Mesodermal cell (in vitro differentiated cells): ENCODE measurements at regions not wholly inside any gene's neighbourhood (a gene's known extent, or its start where the extent isn't known, plus 50 kb on each side); places are given as distances from the start of the nearest gene placed in this dataset.

Experiments
- H3K27ac ChIP-seq: 2 replicates; pipeline ENCODE4 v1.7.0; 2013; ENCODE audit warnings: mild to moderate bottlenecking, low read depth, low read length, moderate library complexity; ENCODE audit not compliant: severe bottlenecking
- H3K36me3 ChIP-seq: 2 replicates; pipeline ENCODE4 v1.7.1; 2013; ENCODE audit warnings: mild to moderate bottlenecking, low read length, moderate library complexity; ENCODE audit not compliant: control insufficient read depth, insufficient read depth
- H3K4me1 ChIP-seq: one replicate; pipeline ENCODE4 v1.7.1; 2013; ENCODE audit warnings: mild to moderate bottlenecking, low read length; ENCODE audit not compliant: insufficient read depth, control insufficient read depth, poor library complexity, severe bottlenecking
- H3K4me3 ChIP-seq: 2 replicates; pipeline ENCODE4 v1.7.0; 2013; ENCODE audit warnings: low read length, control low read depth, mild to moderate bottlenecking; ENCODE audit not compliant: insufficient read depth, poor library complexity, severe bottlenecking; ENCODE audit errors: extremely low read depth
- H3K9me3 ChIP-seq: 2 replicates; pipeline ENCODE4 v1.7.1; 2013; ENCODE audit warnings: mild to moderate bottlenecking, low read length, moderate library complexity; ENCODE audit not compliant: control insufficient read depth
- WGBS, 2 experiments: methylation state at CpG; one replicate each; pipeline ENCODE4 v1.1.5; 2013; ENCODE audit warnings: missing lambda C conversion rate in 2 of 2; ENCODE audit not compliant: insufficient coverage in 2 of 2; 5-methylcytosine and 5-hydroxymethylcytosine counted together

GRCh38 chr7:106808967-106809635 is 56.0 kb upstream of the PIK3CG start:
- no peaks in the 10 kb centered on the region for H3K9me3 ChIP-seq
- WGBS, 2 experiments = 87 to 95% methylated on average over 7 to 8 of the region's 9 CpGs
- H3K36me3 ChIP-seq = no peaks in the 10 kb centered on the region
- no peak overlapping the region for H3K27ac ChIP-seq
- peaks cover 6% of the 10 kb centered on the region for H3K4me1 ChIP-seq
- H3K4me3 ChIP-seq = no peak overlapping the region

GRCh38 chr7:106811472-106811871 is 53.6 kb upstream of the PIK3CG start:
- 80 to 93% methylated on average over 1 to 3 of the region's 3 CpGs for WGBS, 2 experiments
- Histone ChIP-seq H3K9me3 (no peaks in the 10 kb centered on the region), H3K36me3 (no peaks in the 10 kb centered on the region), H3K4me3 (no peak overlapping the region), H3K27ac (no peak overlapping the region), H3K4me1 (peaks cover 12% of the 10 kb centered on the region)

GRCh38 chr7:106812027-106812643 is 52.9 kb upstream of the PIK3CG start:
- Histone ChIP-seq H3K4me1 (peaks cover 12% of the 10 kb centered on the region), H3K27ac (no peak overlapping the region), H3K9me3 (no peaks in the 10 kb centered on the region), H3K36me3 (no peaks in the 10 kb centered on the region), H3K4me3 (no peak overlapping the region)
- 94 to 95% methylated on average over 2 to 4 of the region's 4 CpGs for WGBS, 2 experiments

- H3K36me3 ChIP-seq = no peaks in the 10 kb centered on the region
- WGBS, 2 experiments = 75 to 83% methylated on average over 2 to 3 of the region's 6 CpGs
- H3K9me3 ChIP-seq = no peaks in the 10 kb centered on the region
- peaks cover 12% of the 10 kb centered on the region for H3K4me1 ChIP-seq
- H3K27ac ChIP-seq = no peak overlapping the region
- no peak overlapping the region for H3K4me3 ChIP-seq
These were observed 51.3 kb upstream of the PIK3CG start for GRCh38 chr7:106813705-106814305.

- Histone ChIP-seq H3K36me3 (no peaks in the 10 kb centered on the region), H3K9me3 (no peaks in the 10 kb centered on the region), H3K4me1 (peaks cover 14% of the 10 kb centered on the region), H3K4me3 (no peak overlapping the region), H3K27ac (no peak overlapping the region)
- WGBS, 2 experiments = 89 to 92% methylated on average over 7 of the region's 7 CpGs
These were observed 50.2 kb upstream of the PIK3CG start for GRCh38 chr7:106814887-106815286.
